H9 (cell line): ENCODE measurements at regions not wholly inside any gene's neighbourhood (a gene's known extent, or its start where the extent isn't known, plus 50 kb on each side); places are given as distances from the start of the nearest gene placed in this dataset.
"Not testable (repeated sequence)": the region's sequence is repeated elsewhere in the genome, so short reads cannot be mapped to it uniquely, and the experiment has no call there.

ENCODE experiments used
- DNase-seq: peaks from one replicate; pipeline ENCODE4 v3.0.0-alpha.2; 2017
- H2AFZ ChIP-seq: one replicate; pipeline ENCODE4 v1.6.1; 2013; ENCODE audit warnings: mild to moderate bottlenecking, low read length, control low read depth, moderate library complexity
- H2AK5ac ChIP-seq: 2 replicates; pipeline ENCODE4 v1.6.1; 2013; ENCODE audit warnings: low read length, control low read depth, mixed read lengths; ENCODE audit not compliant: insufficient read length
- H2BK120ac ChIP-seq: one replicate; pipeline ENCODE4 v1.6.1; 2013; ENCODE audit warnings: low read depth, mild to moderate bottlenecking, low read length, control low read depth, inconsistent platforms; ENCODE audit not compliant: poor library complexity, severe bottlenecking
- H2BK12ac ChIP-seq: 2 replicates; pipeline ENCODE4 v1.6.1; 2013; ENCODE audit warnings: low read length, control low read depth, mixed read lengths, low read depth; ENCODE audit not compliant: insufficient read length
- H2BK15ac ChIP-seq: 2 replicates; pipeline ENCODE4 v1.6.1; 2013; ENCODE audit warnings: low read depth, low read length, control low read depth
- H2BK20ac ChIP-seq: one replicate; pipeline ENCODE4 v1.6.1; 2013; ENCODE audit warnings: low read depth, mild to moderate bottlenecking, low read length, control low read depth, inconsistent platforms; ENCODE audit not compliant: poor library complexity, severe bottlenecking
- H2BK5ac ChIP-seq: 2 replicates; pipeline ENCODE4 v1.6.1; 2013; ENCODE audit warnings: low read length, control low read depth, mixed read lengths; ENCODE audit not compliant: insufficient read length
- H3K14ac ChIP-seq: 2 replicates; pipeline ENCODE4 v1.6.1; 2013; ENCODE audit warnings: low read length, control low read depth; ENCODE audit not compliant: insufficient read depth
- H3K18ac ChIP-seq: 2 replicates; pipeline ENCODE4 v1.6.1; 2013; ENCODE audit warnings: low read depth, mild to moderate bottlenecking, mixed read lengths, low read length, control low read depth; ENCODE audit not compliant: insufficient read length
- H3K23ac ChIP-seq: 2 replicates; pipeline ENCODE4 v1.6.1; 2013; ENCODE audit warnings: low read length, control low read depth, mixed read lengths, low read depth; ENCODE audit not compliant: insufficient read length
- H3K23me2 ChIP-seq: 2 replicates; pipeline ENCODE4 v1.6.1; 2013; ENCODE audit warnings: low read depth, mild to moderate bottlenecking, mixed read lengths, low read length, control low read depth; ENCODE audit not compliant: insufficient read length, poor library complexity, severe bottlenecking
- H3K27ac ChIP-seq: 2 replicates; pipeline ENCODE4 v1.5.1; 2013; ENCODE audit warnings: low read length, control low read depth, mixed read lengths, low read depth; ENCODE audit not compliant: insufficient read length
- H3K27me3 ChIP-seq: 2 replicates; pipeline ENCODE4 v1.6.1; 2013; ENCODE audit warnings: low read length, control low read depth, inconsistent platforms; ENCODE audit not compliant: insufficient read depth
- H3K4ac ChIP-seq: 2 replicates; pipeline ENCODE4 v1.6.1; 2013; ENCODE audit warnings: low read depth, mild to moderate bottlenecking, control low read depth, inconsistent platforms, low read length, moderate library complexity
- H3K4me1 ChIP-seq: 2 replicates; pipeline ENCODE4 v1.6.1; 2013; ENCODE audit warnings: low read length, control low read depth, inconsistent platforms; ENCODE audit not compliant: insufficient read depth
- H3K4me2 ChIP-seq: 2 replicates; pipeline ENCODE4 v1.6.1; 2013; ENCODE audit warnings: low read length, control low read depth, mixed read lengths; ENCODE audit not compliant: insufficient read length, insufficient read depth
- H3K56ac ChIP-seq: 2 replicates; pipeline ENCODE4 v1.6.1; 2013; ENCODE audit warnings: low read depth, mild to moderate bottlenecking, mixed read lengths, low read length, control low read depth; ENCODE audit not compliant: insufficient read length
- H3K79me1 ChIP-seq: 2 replicates; pipeline ENCODE4 v1.6.1; 2013; ENCODE audit warnings: low read depth, mild to moderate bottlenecking, moderate library complexity, low read length, control low read depth, inconsistent platforms; ENCODE audit not compliant: insufficient read depth, poor library complexity, severe bottlenecking
- H3K79me2 ChIP-seq: 2 replicates; pipeline ENCODE4 v1.6.1; 2013; ENCODE audit warnings: low read length, control low read depth, inconsistent platforms; ENCODE audit not compliant: insufficient read depth
- H3K9ac ChIP-seq: 2 replicates; pipeline ENCODE4 v1.6.1; 2013; ENCODE audit warnings: low read length, control low read depth, mixed read lengths; ENCODE audit not compliant: insufficient read length; ENCODE audit errors: extremely low read depth
- H3K9me3 ChIP-seq: one replicate; pipeline ENCODE4 v1.6.1; 2013; ENCODE audit warnings: low read depth, low read length, inconsistent platforms; ENCODE audit not compliant: control insufficient read depth
- H3T11ph ChIP-seq: one replicate; pipeline ENCODE4 v1.6.1; 2013; ENCODE audit warnings: mild to moderate bottlenecking, low read length, control low read depth, inconsistent platforms
- H4K20me1 ChIP-seq: one replicate; pipeline ENCODE4 v1.6.1; 2013; ENCODE audit not compliant: control insufficient read depth, insufficient read length, insufficient read depth
- H4K5ac ChIP-seq: 2 replicates; pipeline ENCODE4 v1.6.1; 2013; ENCODE audit warnings: low read depth, mild to moderate bottlenecking, mixed read lengths, low read length, control low read depth; ENCODE audit not compliant: insufficient read length
- H4K8ac ChIP-seq: replicated peaks from 2 replicates; pipeline ENCODE4 v1.6.1; 2013; ENCODE audit warnings: low read length, control low read depth, mixed read lengths, low read depth; ENCODE audit not compliant: insufficient read length
- H4K91ac ChIP-seq: 2 replicates; pipeline ENCODE4 v1.6.1; 2013; ENCODE audit warnings: low read depth, mild to moderate bottlenecking, moderate library complexity, mixed read lengths, low read length, control low read depth; ENCODE audit not compliant: insufficient read length
- H3K27ac Mint-ChIP-seq, 3 experiments: 2 replicates in 2 of 3; 3 replicates in 1 of 3; pipeline ENCODE4 v1.8.0; 2020 to 2021; ENCODE audit warnings: mixed read lengths in 3 of 3, mild to moderate bottlenecking in 1 of 3, moderate library complexity in 1 of 3
- H3K27me3 Mint-ChIP-seq: 2 replicates; pipeline ENCODE4 v1.8.0; 2021; ENCODE audit warnings: low read depth, mild to moderate bottlenecking, moderate library complexity, mixed read lengths
- H3K36me3 Mint-ChIP-seq, 3 experiments: 2 replicates in 2 of 3; 3 replicates in 1 of 3; pipeline ENCODE4 v1.8.0; 2020 to 2021; ENCODE audit warnings: low read depth in 3 of 3, mixed read lengths in 3 of 3; ENCODE audit not compliant: insufficient read depth in 1 of 3
- H3K4me1 Mint-ChIP-seq, 2 experiments: 2 replicates each; pipeline ENCODE4 v1.8.0; 2020; ENCODE audit warnings: mixed read lengths in 2 of 2
- H3K4me3 Mint-ChIP-seq, 2 experiments: 2 replicates in 1 of 2; 3 replicates in 1 of 2; pipeline ENCODE4 v1.8.0; 2020 to 2021; ENCODE audit warnings: mild to moderate bottlenecking in 2 of 2, mixed read lengths in 2 of 2, moderate library complexity in 1 of 2
- H3K9me3 Mint-ChIP-seq, 2 experiments: 2 replicates in 1 of 2; 3 replicates in 1 of 2; pipeline ENCODE4 v1.8.0; 2020; ENCODE audit warnings: mild to moderate bottlenecking in 2 of 2, mixed read lengths in 2 of 2, moderate library complexity in 1 of 2
- WGBS: extraction: QIAGEN DNeasy Blood & Tissue Kit; methylation state at CpG from one replicate; pipeline ENCODE4 v1.1.7; 2013; ENCODE audit warnings: missing lambda C conversion rate, low lambda C conversion rate, mixed read lengths; ENCODE audit not compliant: insufficient read length; ENCODE audit errors: extremely low coverage; 5-methylcytosine and 5-hydroxymethylcytosine counted together

DNA sequence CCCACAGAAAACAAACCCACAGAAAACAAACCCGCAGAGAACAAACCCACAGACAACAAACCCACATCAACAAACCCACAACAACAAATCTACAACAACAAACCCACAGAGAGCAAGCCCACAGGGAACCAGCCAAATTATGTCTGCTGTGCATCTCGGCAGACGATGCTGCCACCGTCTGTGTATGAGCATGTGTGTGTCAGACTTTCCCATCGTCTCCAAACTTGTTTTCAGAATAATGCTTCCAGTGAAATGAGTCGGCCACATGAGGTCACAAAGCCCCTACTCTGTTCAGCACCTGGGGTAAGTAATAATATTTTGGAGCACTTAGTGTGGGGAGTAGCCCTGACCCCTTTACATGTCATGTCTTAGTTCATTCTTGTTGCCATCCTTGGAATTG, 2745.3 kb upstream of the TPTE start:
- not testable (repeated sequence) for H3K27ac Mint-ChIP-seq

DNA sequence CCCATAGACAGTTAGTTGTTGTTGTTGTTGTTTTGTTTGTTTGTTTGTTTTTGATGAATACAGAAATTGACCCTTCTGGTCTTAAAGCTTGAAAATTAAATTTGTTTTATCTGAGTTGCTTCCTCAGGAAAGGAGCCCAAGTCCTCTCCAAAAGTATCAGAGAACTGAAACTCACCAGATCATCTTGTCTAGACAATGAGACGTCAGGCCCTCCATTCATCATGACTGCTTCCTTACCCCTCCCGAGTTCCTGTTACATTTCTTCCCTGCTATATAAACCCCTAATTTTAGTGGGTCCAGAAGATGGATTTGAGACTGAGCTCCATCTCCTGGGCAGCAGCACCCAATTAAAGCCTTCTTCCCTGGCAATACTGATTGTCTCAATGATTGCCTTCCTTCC, 2744.8 kb upstream of the TPTE start:
- not testable (repeated sequence) for H4K5ac ChIP-seq, H3K56ac ChIP-seq, H2BK20ac ChIP-seq, H3K9me3 Mint-ChIP-seq, H2AK5ac ChIP-seq, H3K4me1 ChIP-seq, H3K27me3 Mint-ChIP-seq, H2BK5ac ChIP-seq, H3K9me3 ChIP-seq, H3K27ac ChIP-seq, H3K14ac ChIP-seq, H2BK15ac ChIP-seq, H3K36me3 Mint-ChIP-seq, H2BK12ac ChIP-seq, H3K23me2 ChIP-seq, H3K9ac ChIP-seq, H2AFZ ChIP-seq, H4K91ac ChIP-seq, H3K23ac ChIP-seq, H3K27me3 ChIP-seq, H3K4me1 Mint-ChIP-seq, H3T11ph ChIP-seq, H3K4me2 ChIP-seq, H4K8ac ChIP-seq, H3K18ac ChIP-seq, H3K79me2 ChIP-seq, H3K27ac Mint-ChIP-seq, H3K79me1 ChIP-seq, H3K4me3 Mint-ChIP-seq, H2BK120ac ChIP-seq, DNase-seq, H3K4ac ChIP-seq, H4K20me1 ChIP-seq
- WGBS, result no CpG with 5 or more reads among the region's 2 CpGs

More for the DNA sequence above, 2745.3 kb upstream of the TPTE start:
- not testable (repeated sequence) for H3K27me3 ChIP-seq, H3K9me3 ChIP-seq, H3K27me3 Mint-ChIP-seq, H4K5ac ChIP-seq, H3K9ac ChIP-seq, H2BK120ac ChIP-seq, H3K23ac ChIP-seq, H4K20me1 ChIP-seq, H2BK20ac ChIP-seq, H3K56ac ChIP-seq, H2AFZ ChIP-seq, H2AK5ac ChIP-seq, H3T11ph ChIP-seq, H3K4me2 ChIP-seq, H2BK5ac ChIP-seq, H4K91ac ChIP-seq, DNase-seq, H2BK15ac ChIP-seq, H3K9me3 Mint-ChIP-seq, H3K4ac ChIP-seq, H3K79me2 ChIP-seq, H3K36me3 Mint-ChIP-seq, H3K4me3 Mint-ChIP-seq, H3K4me1 Mint-ChIP-seq, H3K14ac ChIP-seq, H3K27ac ChIP-seq, H3K79me1 ChIP-seq, H3K23me2 ChIP-seq, H3K18ac ChIP-seq, H2BK12ac ChIP-seq, H3K4me1 ChIP-seq, H4K8ac ChIP-seq
- WGBS, result no CpG with 5 or more reads among the region's 6 CpGs
